Fibroblast of villous mesenchyme (primary cell): ENCODE measurements at regions not wholly inside any gene's neighbourhood (a gene's known extent, or its start where the extent isn't known, plus 50 kb on each side); places are given as distances from the start of the nearest gene placed in this dataset.

ENCODE experiments used
- DNase-seq: peaks from one replicate; pipeline ENCODE4 v3.0.0-alpha.2; 2010; ENCODE audit warnings: low read depth
- H3K4me3 ChIP-seq: 2 replicates; pipeline ENCODE4 v1.5.1; 2011; ENCODE audit warnings: low read depth, mild to moderate bottlenecking, low read length
- TF ChIP-seq, protein P1 (sequence below): IDR thresholded peaks from 2 replicates; pipeline ENCODE4 v1.5.1; 2012; ENCODE audit warnings: low read depth, mild to moderate bottlenecking, low read length; ENCODE audit not compliant: insufficient read depth

DNA sequence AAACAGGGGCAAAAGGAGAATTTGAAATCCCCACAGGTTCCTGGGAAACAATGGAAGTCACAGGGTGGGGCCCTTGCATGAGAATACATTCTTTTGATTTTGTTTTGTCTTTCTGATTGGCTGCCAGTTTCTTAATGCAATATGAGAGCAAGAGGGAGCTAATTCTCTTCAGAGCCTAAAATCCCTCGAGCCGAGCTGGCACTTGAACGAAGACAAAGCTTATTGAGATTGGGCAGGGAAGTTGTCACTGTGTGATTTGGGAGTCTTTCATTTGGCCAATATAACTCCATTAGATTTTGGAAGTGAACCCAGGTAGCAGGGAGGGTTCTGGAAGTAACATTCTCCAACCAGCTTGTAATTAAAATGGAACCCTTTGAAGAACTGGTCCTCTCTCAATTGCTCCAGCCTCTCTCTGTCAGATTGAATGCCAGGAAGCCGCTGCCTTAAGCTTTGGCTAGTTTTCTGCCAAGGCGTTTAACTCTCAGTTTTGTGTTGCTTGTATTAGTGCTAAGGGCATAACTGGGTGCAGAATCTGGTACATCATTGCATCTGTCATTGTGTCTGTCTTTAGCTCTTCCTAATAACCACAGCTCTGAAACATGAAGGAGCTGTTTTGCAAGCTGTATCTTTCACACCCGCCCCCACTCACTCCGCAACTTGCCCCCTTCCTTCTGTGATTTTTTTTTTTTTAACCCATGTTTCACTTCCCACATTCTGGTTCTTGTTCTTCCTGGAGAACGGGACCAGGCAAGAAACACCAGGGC, 272.0 kb downstream of the MAF start:
- no peak overlapping the region for H3K4me3 ChIP-seq
- TF ChIP-seq, protein P1, sequence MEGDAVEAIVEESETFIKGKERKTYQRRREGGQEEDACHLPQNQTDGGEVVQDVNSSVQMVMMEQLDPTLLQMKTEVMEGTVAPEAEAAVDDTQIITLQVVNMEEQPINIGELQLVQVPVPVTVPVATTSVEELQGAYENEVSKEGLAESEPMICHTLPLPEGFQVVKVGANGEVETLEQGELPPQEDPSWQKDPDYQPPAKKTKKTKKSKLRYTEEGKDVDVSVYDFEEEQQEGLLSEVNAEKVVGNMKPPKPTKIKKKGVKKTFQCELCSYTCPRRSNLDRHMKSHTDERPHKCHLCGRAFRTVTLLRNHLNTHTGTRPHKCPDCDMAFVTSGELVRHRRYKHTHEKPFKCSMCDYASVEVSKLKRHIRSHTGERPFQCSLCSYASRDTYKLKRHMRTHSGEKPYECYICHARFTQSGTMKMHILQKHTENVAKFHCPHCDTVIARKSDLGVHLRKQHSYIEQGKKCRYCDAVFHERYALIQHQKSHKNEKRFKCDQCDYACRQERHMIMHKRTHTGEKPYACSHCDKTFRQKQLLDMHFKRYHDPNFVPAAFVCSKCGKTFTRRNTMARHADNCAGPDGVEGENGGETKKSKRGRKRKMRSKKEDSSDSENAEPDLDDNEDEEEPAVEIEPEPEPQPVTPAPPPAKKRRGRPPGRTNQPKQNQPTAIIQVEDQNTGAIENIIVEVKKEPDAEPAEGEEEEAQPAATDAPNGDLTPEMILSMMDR, result no peak
- no peak for DNase-seq

DNA sequence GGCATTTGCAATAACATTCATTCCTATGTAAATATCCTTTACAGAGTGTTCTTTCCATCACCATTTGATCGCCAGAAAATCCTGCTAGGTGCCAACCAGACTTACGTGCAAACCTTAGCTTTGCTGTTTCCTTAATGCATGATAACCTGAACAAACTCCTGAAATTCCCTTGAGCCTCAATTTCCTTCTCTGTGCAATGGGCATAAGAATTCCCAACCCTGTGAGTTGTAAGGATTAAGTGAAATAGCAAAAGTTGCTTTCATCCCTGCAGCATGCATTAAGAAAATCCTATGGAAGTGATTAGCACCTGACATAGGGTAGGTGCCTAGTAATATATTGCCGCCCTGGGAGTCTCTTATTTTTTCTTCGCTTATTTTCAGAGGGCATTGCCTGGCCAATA, 272.7 kb downstream of the MAF start:
- no peak overlapping the region for H3K4me3 ChIP-seq
- DNase-seq, result no peak
- TF ChIP-seq, protein P1, result no peak

DNA sequence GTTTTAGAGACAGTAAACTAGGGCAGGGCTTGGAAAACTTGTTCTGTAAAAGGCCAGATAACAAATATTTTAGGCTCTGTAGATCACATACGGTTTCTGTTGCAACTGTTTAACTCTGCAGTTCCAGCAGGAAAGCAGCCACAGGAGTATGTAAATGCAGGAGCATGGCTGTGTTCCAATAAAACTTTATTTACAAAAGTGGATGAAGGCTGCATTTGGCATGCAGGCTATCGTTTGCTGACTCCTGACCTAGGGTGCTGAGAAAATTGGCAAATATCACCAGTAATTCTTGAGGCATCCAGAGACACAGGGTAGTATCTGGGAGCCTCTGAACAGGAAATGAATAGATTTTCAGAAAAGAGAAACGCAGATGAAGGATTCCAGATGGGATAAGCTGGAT, 274.0 kb downstream of the MAF start:
- no peak overlapping the region for H3K4me3 ChIP-seq
- DNase-seq, result no peak
- TF ChIP-seq, protein P1, result no peak

DNA sequence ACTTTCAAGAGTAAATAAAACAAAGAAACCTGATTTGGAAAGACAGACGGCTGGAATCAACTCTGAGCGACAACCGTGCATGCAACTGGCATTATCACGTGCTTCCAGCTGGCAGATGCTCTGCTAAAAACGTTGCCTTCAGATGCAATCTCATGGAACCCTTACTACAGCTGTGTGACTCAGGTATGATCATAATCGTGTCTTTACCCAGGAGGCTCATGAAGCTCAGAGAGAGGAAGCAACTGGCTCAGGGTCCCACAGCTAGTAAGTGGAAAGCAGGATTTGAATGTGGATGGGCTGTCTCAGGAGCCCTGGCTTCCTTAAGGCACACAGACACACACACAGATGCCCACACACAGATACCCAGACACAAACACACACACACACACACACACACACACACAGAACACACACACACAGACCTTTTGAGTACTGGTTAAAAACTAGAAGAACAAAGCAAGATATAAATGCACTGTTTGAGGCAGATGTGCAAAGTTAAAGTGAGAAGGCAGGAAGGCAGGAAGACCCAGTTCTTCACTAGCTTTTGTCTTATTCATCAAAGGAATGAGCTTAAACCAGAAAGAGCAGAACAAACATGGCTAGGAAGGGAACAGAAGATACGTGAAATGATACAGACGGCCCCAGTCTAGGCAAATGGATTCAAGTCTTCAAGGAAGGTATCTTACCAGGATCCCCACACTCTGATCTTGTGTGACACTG, 275.2 kb downstream of the MAF start:
- DNase-seq, result no peak
- TF ChIP-seq, protein P1, result no peak
- H3K4me3 ChIP-seq, result no peak overlapping the region

DNA sequence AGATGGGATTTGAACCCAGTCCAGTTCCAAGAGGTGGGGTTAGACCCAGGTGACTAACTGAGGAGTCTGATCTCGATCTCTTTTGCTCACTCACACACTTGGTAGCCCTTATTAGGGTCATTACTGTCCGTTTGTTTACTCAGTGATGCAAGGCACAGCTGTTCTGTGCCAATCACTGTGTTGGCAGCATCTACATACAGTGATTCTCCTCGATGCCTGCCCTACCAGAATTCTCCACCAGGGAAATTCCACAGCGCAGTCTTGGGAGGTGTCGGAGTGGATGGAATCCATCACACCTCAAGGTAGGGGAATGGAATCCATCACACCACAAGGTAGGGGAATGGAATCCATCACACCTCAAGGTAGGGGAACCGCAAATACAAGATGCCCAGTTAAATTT, 279.6 kb downstream of the MAF start:
- no peak overlapping the region for H3K4me3 ChIP-seq
- DNase-seq, result no peak
- TF ChIP-seq, protein P1, result no peak

DNA sequence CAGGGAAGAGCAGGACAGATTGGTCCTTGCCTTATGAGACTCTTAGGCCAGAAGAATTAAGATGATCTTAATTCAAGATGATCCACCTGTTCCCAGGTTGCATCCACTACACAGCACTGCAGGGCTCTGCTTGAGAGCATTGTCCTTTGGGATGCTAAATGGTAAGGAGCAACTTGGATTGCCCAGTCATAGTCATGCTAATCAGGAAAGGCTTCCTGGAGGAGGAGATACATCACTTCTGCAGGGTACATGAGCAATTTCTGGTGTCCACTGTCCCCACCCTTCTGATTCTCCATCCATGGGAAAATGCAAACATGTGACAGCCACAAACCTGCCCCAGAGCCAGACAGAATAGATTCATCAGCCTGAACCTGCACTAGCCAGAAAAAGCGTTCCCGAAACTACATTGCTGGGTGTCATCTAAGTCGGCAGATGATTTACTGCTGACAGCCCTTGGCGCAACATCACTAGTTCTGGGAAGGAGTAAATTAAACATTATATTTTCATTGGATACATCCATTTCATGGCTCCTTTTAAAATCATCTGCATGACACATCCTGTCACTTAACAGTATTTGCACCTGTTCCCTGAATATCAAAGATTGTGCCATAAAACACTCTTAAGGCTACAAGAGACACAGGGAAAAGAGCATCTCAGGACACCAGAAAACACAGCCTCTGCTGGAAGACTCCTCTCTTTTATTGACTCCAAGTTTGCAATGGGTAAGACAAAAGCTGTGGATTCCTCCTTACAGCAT, 282.2 kb downstream of the MAF start:
- no peak for DNase-seq
- TF ChIP-seq, protein P1, result no peak
- no peak overlapping the region for H3K4me3 ChIP-seq
